A673 (cell line): ENCODE measurements at regions not wholly inside any gene's neighbourhood (a gene's known extent, or its start where the extent isn't known, plus 50 kb on each side); places are given as distances from the start of the nearest gene placed in this dataset.

Experiments used
- BruUV-seq: library from RNA; stranded (reverse); fragments of 400-500 nt; replicated peaks from 2 replicates; lab custom pipeline; 2021; lab: Mats Ljungman, UMichigan
- CTCF ChIA-PET: fragments of 300-600 bp; sonication (Branson Sonifier 250); formaldehyde crosslinking; loops from one replicate; lab custom pipeline; 2022; ENCODE audit warnings: antibody characterized with exemption; lab: Charles Lee
- POLR2A ChIA-PET: fragments of 300-600 bp; sonication (Branson Sonifier 250); formaldehyde crosslinking; loops from one replicate; lab custom pipeline; 2022; ENCODE audit warnings: antibody characterized with exemption; ENCODE audit not compliant: low non-redundant PET; lab: Charles Lee
- DNase-seq: peaks from one replicate; pipeline ENCODE4 v3.0.0-alpha.2; 2015; ENCODE audit warnings: low spot score
- H3K27ac ChIP-seq: fragments of 200-600 bp; sonication (generic); 2 replicates; pipeline ENCODE4 v1.5.1; 2016; ENCODE audit warnings: mixed run types, low read depth, mild to moderate bottlenecking, mixed read lengths, antibody characterized with exemption, low read length; ENCODE audit not compliant: poor library complexity, severe bottlenecking
- H3K27me3 ChIP-seq: fragments of 200-600 bp; sonication (generic); replicated peaks from 2 replicates; pipeline ENCODE4 v1.6.1; 2017; ENCODE audit warnings: mixed run types, low read depth, mild to moderate bottlenecking, mixed read lengths, antibody characterized with exemption, low read length; ENCODE audit not compliant: insufficient read depth, poor library complexity
- H3K36me3 ChIP-seq: fragments of 200-600 bp; sonication (generic); 2 replicates; pipeline ENCODE4 v1.6.1; 2016; ENCODE audit warnings: mixed run types, mild to moderate bottlenecking, mixed read lengths, antibody characterized with exemption, low read length; ENCODE audit not compliant: insufficient read depth, poor library complexity, severe bottlenecking
- H3K4me1 ChIP-seq: fragments of 200-600 bp; sonication (generic); 2 replicates; pipeline ENCODE4 v1.6.1; 2017; ENCODE audit warnings: mixed run types, mild to moderate bottlenecking, mixed read lengths, antibody characterized with exemption, low read length; ENCODE audit not compliant: insufficient read depth, poor library complexity, severe bottlenecking
- H3K4me3 ChIP-seq: fragments of 200-600 bp; sonication (generic); 2 replicates; pipeline ENCODE4 v1.5.1; 2016; ENCODE audit warnings: low read depth, mixed run types, mild to moderate bottlenecking, mixed read lengths, low read length; ENCODE audit not compliant: poor library complexity, severe bottlenecking
- H3K9me3 ChIP-seq: fragments of 200-600 bp; sonication (generic); 2 replicates; pipeline ENCODE4 v1.6.1; 2016; ENCODE audit warnings: mixed run types, low read depth, mild to moderate bottlenecking, mixed read lengths, antibody characterized with exemption, low read length; ENCODE audit not compliant: poor library complexity, severe bottlenecking
- EZH2 ChIP-seq: fragments of 200-600 bp; sonication (generic); IDR thresholded peaks from 2 replicates; pipeline ENCODE4 v1.6.1; 2017; ENCODE audit warnings: borderline replicate concordance, low read depth, mild to moderate bottlenecking, mixed read lengths, antibody characterized with exemption, low read length; ENCODE audit not compliant: poor library complexity, severe bottlenecking
- intact Hi-C: fragments of 100-400 bp; cut with micrococcal nuclease; formaldehyde crosslinking; loops from one replicate; pipeline ENCODE4 v1.10.0; 2022; ENCODE audit not compliant: unreplicated experiment
- TF ChIP-seq, protein P1 (sequence below): fragments of 300-800, 200-600 bp; sonication (generic); conservative IDR thresholded peaks from 2 replicates; pipeline ENCODE4 v1.5.1; 2017; ENCODE audit warnings: low read depth, mild to moderate bottlenecking, antibody characterized with exemption, low read length, moderate library complexity, mixed read lengths

DNA sequence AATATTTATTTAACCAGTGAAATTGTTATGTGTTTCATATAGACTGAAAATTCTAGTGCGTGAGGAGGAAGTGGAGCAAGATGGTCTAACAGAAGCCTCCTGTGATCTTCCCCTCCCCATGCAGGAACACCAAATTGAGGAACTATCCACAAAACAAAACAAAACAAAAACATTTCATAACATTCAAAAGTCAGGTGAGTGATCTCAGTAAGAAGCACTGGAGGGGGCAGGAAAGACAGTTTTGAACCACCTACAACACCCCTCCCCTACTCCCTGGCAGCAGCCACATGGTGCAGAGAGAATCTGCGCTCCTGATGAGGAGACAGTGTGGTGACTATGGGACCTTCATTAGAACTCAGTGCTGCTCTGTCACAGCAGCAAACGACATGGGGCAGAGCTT lies 221.9 kb upstream of the SEMA3C start:
- Histone ChIP-seq H3K4me3 (no peak overlapping the region), H3K4me1 (peaks cover 5% of the 10 kb centered on the region), H3K36me3 (no peaks in the 10 kb centered on the region), H3K9me3 (no peaks in the 10 kb centered on the region), H3K27me3 (no peaks in the 10 kb centered on the region), H3K27ac (no peak overlapping the region)
- ChIA-PET CTCF (no interaction called here), POLR2A (no interaction called here)
- intact Hi-C loops: no loop called here
- no peak for DNase-seq
- TF ChIP-seq, protein P1, sequence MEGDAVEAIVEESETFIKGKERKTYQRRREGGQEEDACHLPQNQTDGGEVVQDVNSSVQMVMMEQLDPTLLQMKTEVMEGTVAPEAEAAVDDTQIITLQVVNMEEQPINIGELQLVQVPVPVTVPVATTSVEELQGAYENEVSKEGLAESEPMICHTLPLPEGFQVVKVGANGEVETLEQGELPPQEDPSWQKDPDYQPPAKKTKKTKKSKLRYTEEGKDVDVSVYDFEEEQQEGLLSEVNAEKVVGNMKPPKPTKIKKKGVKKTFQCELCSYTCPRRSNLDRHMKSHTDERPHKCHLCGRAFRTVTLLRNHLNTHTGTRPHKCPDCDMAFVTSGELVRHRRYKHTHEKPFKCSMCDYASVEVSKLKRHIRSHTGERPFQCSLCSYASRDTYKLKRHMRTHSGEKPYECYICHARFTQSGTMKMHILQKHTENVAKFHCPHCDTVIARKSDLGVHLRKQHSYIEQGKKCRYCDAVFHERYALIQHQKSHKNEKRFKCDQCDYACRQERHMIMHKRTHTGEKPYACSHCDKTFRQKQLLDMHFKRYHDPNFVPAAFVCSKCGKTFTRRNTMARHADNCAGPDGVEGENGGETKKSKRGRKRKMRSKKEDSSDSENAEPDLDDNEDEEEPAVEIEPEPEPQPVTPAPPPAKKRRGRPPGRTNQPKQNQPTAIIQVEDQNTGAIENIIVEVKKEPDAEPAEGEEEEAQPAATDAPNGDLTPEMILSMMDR: no peak
- no peak for TF ChIP-seq EZH2
- BruUV-seq: no TSS peak

DNA sequence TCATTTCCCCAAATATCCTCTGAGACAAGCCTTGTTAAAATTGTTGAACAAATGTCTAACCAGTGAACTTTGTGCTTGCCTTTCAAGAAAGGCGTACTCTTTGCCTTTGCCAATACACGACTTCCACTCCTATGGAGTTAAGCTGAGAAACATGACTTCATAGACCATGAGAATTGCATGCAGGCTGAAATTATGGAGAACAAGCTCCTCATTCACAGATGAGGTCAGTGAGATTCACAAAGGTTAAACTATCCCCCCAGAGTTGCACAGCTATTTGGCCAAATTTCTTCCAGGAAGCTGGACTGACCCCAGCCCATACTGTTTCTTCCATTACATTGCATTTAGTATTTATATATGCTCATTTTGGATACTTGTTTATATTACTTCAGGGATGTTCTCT lies 221.4 kb upstream of the SEMA3C start:
- intact Hi-C loops: no loop called here
- TF ChIP-seq, protein P1: no peak
- TF ChIP-seq EZH2: no peak
- no peaks in the 10 kb centered on the region for H3K9me3 ChIP-seq
- H3K27ac ChIP-seq: no peak overlapping the region
- DNase-seq: no peak
- H3K36me3 ChIP-seq: no peaks in the 10 kb centered on the region
- no peak overlapping the region for H3K4me3 ChIP-seq
- POLR2A ChIA-PET: no interaction called here
- peaks cover 5% of the 10 kb centered on the region for H3K4me1 ChIP-seq
- H3K27me3 ChIP-seq: no peaks in the 10 kb centered on the region
- no TSS peak for BruUV-seq
- CTCF ChIA-PET: no interaction called here

DNA sequence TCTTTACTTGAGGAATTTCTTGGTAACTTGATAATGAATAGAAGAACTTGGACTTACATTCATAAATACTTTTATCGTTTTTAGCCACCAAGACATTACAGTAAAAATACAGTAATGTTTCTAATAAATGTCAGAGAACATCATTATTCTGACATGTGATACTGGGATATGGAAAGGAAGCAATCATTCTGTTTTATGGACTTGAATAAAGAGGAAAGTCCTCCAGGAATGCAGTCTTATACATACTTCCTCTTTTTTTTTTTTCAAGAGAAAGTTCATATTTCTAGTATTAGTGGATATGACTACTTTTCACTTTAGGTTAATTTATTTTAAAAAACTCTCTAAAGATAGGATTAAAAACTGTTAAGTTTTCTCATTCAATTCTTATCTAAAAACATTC lies 220.0 kb upstream of the SEMA3C start:
- ChIA-PET CTCF (no interaction called here), POLR2A (no interaction called here)
- no peak for TF ChIP-seq EZH2
- TF ChIP-seq, protein P1: no peak
- no peaks in the 10 kb centered on the region for H3K36me3 ChIP-seq
- no peak for DNase-seq
- H3K9me3 ChIP-seq: no peaks in the 10 kb centered on the region
- no peak overlapping the region for H3K4me3 ChIP-seq
- no peaks in the 10 kb centered on the region for H3K27me3 ChIP-seq
- intact Hi-C loops: no loop called here
- no peak overlapping the region for H3K27ac ChIP-seq
- BruUV-seq: no TSS peak
- peaks cover 5% of the 10 kb centered on the region for H3K4me1 ChIP-seq
